OCI-LY7 (cell line): ENCODE measurements at regions not wholly inside any gene's neighbourhood (a gene's known extent, or its start where the extent isn't known, plus 50 kb on each side); places are given as distances from the start of the nearest gene placed in this dataset.

Source experiments
- EZH2phosphoT487 ChIP-seq: fragments of 200-600 bp; sonication (generic); IDR thresholded peaks from 2 replicates; pipeline ENCODE4 v1.6.1; 2018; ENCODE audit warnings: low read depth, borderline replicate concordance, mild to moderate bottlenecking, mixed run types, antibody characterized with exemption, low read length, moderate library complexity, mixed read lengths
- TF ChIP-seq, protein P1 (sequence below): fragments of 200-600 bp; sonication (generic); conservative IDR thresholded peaks from 2 replicates; pipeline ENCODE4 v1.5.1; 2014; ENCODE audit warnings: mild to moderate bottlenecking, antibody characterized with exemption, low read length, moderate library complexity, mixed read lengths

DNA sequence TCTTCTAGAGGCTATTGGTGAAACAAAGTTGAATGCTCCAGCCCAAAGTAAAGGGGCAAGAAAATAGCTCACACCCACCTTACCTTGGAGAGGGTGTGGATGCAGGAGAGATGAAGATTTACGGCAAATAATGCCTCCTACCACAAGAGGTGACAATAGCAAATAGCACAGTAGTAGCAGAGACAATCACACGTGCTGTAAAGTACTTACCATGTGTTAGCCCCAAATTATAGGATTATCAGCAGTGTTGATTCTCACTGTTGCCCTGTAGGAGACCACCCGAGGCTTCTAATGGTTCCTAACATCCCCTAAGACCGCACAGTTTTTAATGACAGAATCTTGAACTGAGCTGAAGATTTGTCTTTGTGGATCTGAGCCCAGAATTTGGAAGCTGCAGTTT lies 94.8 kb upstream of the FOXA2 start:
- TF ChIP-seq, protein P1, sequence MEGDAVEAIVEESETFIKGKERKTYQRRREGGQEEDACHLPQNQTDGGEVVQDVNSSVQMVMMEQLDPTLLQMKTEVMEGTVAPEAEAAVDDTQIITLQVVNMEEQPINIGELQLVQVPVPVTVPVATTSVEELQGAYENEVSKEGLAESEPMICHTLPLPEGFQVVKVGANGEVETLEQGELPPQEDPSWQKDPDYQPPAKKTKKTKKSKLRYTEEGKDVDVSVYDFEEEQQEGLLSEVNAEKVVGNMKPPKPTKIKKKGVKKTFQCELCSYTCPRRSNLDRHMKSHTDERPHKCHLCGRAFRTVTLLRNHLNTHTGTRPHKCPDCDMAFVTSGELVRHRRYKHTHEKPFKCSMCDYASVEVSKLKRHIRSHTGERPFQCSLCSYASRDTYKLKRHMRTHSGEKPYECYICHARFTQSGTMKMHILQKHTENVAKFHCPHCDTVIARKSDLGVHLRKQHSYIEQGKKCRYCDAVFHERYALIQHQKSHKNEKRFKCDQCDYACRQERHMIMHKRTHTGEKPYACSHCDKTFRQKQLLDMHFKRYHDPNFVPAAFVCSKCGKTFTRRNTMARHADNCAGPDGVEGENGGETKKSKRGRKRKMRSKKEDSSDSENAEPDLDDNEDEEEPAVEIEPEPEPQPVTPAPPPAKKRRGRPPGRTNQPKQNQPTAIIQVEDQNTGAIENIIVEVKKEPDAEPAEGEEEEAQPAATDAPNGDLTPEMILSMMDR: no peak
- TF ChIP-seq EZH2phosphoT487: no peak
